ENCODE measurements at regions not wholly inside any gene's neighbourhood (a gene's known extent, or its start where the extent isn't known, plus 50 kb on each side); places are given as distances from the start of the nearest gene placed in this dataset.

DNA sequence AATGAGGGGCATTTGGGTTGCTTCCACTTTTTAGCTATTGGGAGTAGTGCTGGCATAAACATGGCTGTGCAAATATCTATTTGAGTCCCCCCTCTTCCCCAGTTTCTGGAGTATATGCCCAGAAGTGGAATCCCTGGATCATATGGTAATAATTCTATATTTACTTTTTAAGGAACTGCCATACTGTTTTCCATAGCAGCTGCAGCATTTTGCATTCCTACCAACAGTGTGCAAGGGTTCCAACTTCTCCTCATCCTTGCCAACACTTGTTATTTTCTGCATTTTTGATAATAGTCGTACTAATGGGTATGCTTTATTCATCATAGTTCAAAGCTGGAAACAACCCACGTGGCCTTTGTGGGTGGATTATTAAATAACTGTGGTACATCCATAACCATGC lies 883.5 kb downstream of the TBC1D22A start:
- H3K9me3 Mint-ChIP-seq (ENCODE audit: insufficient read depth), result peaks cover 7% of the 10 kb centered on the region
- Histone ChIP-seq H3K9me3 (ENCODE audit: control extremely low read depth in 1 of 3, control insufficient read depth in 2 of 3, insufficient read depth in 1 of 3, low read length in 2 of 3) (peaks cover 0 to 8% (median 0%) of the 10 kb centered on the region in 3 donors), H3K27ac (ENCODE audit: low read length in 2 of 2) (no peak overlapping the region), H3K79me2 (ENCODE audit: control insufficient read depth, insufficient read depth, low read length) (no peaks in the 10 kb centered on the region), H2AFZ (ENCODE audit: insufficient read depth, low read depth, low read length, poor library complexity, severe bottlenecking) (no peak overlapping the region), H4K20me1 (ENCODE audit: control insufficient read depth, insufficient read depth, low read length, poor library complexity, severe bottlenecking) (no peaks in the 10 kb centered on the region), H3K4me1 (ENCODE audit: control insufficient read depth in 2 of 2, insufficient read depth in 2 of 2, low read length in 2 of 2) (no peaks in the 10 kb centered on the region), H3K27me3 (replicated peaks in 1 of 4; ENCODE audit: control extremely low read depth in 1 of 4, control insufficient read depth in 3 of 4, insufficient read depth in 4 of 4, low read length in 3 of 4) (no peaks in the 10 kb centered on the region), H3K4me2 (replicated peaks; ENCODE audit: low read depth, low read length, poor library complexity, severe bottlenecking) (no peak overlapping the region), H3K4me3 (ENCODE audit: control extremely low read depth in 1 of 5, extremely low read depth in 1 of 5, insufficient read depth in 1 of 5, low read depth in 2 of 5, low read length in 4 of 5) (no peak overlapping the region), H3K9ac (ENCODE audit: low read length) (no peak overlapping the region), H3K36me3 (replicated peaks in 1 of 2; ENCODE audit: control extremely low read depth in 1 of 2, control insufficient read depth in 1 of 2, extremely low read depth in 1 of 2, insufficient read depth in 2 of 2, low read length in 1 of 2) (no peaks in the 10 kb centered on the region)
- no CpG with 5 or more reads among the region's 2 CpGs for WGBS (ENCODE audit: insufficient coverage)
- DNase-seq (no peak), ATAC-seq (ENCODE audit: low read depth) (no peak)
- no peak for TF ChIP-seq EZH2 (IDR thresholded peaks at IDR 0.05; ENCODE audit: borderline replicate concordance, insufficient read depth, low read depth, low read length, poor library complexity, severe bottlenecking)
- TF ChIP-seq, protein P1, sequence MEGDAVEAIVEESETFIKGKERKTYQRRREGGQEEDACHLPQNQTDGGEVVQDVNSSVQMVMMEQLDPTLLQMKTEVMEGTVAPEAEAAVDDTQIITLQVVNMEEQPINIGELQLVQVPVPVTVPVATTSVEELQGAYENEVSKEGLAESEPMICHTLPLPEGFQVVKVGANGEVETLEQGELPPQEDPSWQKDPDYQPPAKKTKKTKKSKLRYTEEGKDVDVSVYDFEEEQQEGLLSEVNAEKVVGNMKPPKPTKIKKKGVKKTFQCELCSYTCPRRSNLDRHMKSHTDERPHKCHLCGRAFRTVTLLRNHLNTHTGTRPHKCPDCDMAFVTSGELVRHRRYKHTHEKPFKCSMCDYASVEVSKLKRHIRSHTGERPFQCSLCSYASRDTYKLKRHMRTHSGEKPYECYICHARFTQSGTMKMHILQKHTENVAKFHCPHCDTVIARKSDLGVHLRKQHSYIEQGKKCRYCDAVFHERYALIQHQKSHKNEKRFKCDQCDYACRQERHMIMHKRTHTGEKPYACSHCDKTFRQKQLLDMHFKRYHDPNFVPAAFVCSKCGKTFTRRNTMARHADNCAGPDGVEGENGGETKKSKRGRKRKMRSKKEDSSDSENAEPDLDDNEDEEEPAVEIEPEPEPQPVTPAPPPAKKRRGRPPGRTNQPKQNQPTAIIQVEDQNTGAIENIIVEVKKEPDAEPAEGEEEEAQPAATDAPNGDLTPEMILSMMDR (IDR thresholded peaks at IDR 0.05), result no peak
- no peaks in the 10 kb centered on the region for H3K4me1 Mint-ChIP-seq
- CTCF ChIA-PET, result no interaction called here
- intact Hi-C loops (cut with micrococcal nuclease), result no loop called here
- POLR2A ChIA-PET, result no interaction called here
- H3K4me3 Mint-ChIP-seq, result no peak overlapping the region
- H3K27me3 Mint-ChIP-seq, result no peaks in the 10 kb centered on the region
- no peak overlapping the region for H3K27ac Mint-ChIP-seq

DNA sequence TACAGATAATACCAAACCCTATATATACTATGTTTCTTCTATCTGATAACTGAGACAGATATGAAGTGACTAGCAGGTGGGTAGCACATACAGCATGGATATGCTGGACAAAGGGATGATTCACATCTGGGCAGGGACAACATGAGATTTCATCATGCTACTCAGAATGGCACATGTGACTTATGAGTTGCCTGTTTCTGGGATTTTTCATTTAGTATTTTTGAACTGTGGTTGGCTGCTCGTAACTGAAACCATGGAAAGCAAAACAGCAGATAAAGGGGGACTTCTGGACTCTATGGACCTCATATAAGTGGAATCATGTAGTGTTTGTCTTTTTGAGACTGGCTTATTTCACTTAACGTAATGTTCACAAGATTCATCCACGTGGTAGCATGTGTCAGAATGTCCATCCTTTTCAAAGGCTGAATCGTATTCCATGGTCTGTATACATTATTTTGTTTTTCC lies 883.0 kb downstream of the TBC1D22A start:
- Mint-ChIP-seq H3K4me1 (no peaks in the 10 kb centered on the region), H3K9me3 (ENCODE audit: insufficient read depth) (peaks cover 7% of the 10 kb centered on the region), H3K4me3 (no peak overlapping the region), H3K27me3 (no peaks in the 10 kb centered on the region), H3K27ac (no peak overlapping the region)
- intact Hi-C loops (cut with micrococcal nuclease), result no loop called here
- 86% methylated on average over 4 of the region's 4 CpGs for WGBS (ENCODE audit: insufficient coverage)
- Histone ChIP-seq H3K4me3 (ENCODE audit: control extremely low read depth in 1 of 5, extremely low read depth in 1 of 5, insufficient read depth in 1 of 5, low read depth in 2 of 5, low read length in 4 of 5) (no peak overlapping the region), H4K20me1 (ENCODE audit: control insufficient read depth, insufficient read depth, low read length, poor library complexity, severe bottlenecking) (no peaks in the 10 kb centered on the region), H3K4me2 (replicated peaks; ENCODE audit: low read depth, low read length, poor library complexity, severe bottlenecking) (no peak overlapping the region), H3K79me2 (ENCODE audit: control insufficient read depth, insufficient read depth, low read length) (no peaks in the 10 kb centered on the region), H3K4me1 (ENCODE audit: control insufficient read depth in 2 of 2, insufficient read depth in 2 of 2, low read length in 2 of 2) (no peaks in the 10 kb centered on the region), H3K27me3 (replicated peaks in 1 of 4; ENCODE audit: control extremely low read depth in 1 of 4, control insufficient read depth in 3 of 4, insufficient read depth in 4 of 4, low read length in 3 of 4) (no peaks in the 10 kb centered on the region), H3K9me3 (ENCODE audit: control extremely low read depth in 1 of 3, control insufficient read depth in 2 of 3, insufficient read depth in 1 of 3, low read length in 2 of 3) (peaks cover 0 to 8% (median 2%) of the 10 kb centered on the region in 3 donors), H2AFZ (ENCODE audit: insufficient read depth, low read depth, low read length, poor library complexity, severe bottlenecking) (no peak overlapping the region), H3K36me3 (replicated peaks in 1 of 2; ENCODE audit: control extremely low read depth in 1 of 2, control insufficient read depth in 1 of 2, extremely low read depth in 1 of 2, insufficient read depth in 2 of 2, low read length in 1 of 2) (no peaks in the 10 kb centered on the region), H3K9ac (ENCODE audit: low read length) (no peak overlapping the region), H3K27ac (ENCODE audit: low read length in 2 of 2) (no peak overlapping the region)
- TF ChIP-seq, protein P1 (IDR thresholded peaks at IDR 0.05), result no peak
- no peak for TF ChIP-seq EZH2 (IDR thresholded peaks at IDR 0.05; ENCODE audit: borderline replicate concordance, insufficient read depth, low read depth, low read length, poor library complexity, severe bottlenecking)
- ChIA-PET CTCF (no interaction called here), POLR2A (no interaction called here)
- DNase-seq (no peak), ATAC-seq (ENCODE audit: low read depth) (no peak)
